GM23248 (cell line): ENCODE measurements at regions not wholly inside any gene's neighbourhood (a gene's known extent, or its start where the extent isn't known, plus 50 kb on each side); places are given as distances from the start of the nearest gene placed in this dataset.

Source experiments
- DNase-seq: peaks from one replicate; pipeline ENCODE4 v3.0.0-alpha.2; 2015
- H2AFZ ChIP-seq: fragments of 200-600 bp; sonication (generic); 2 replicates; pipeline ENCODE4 v1.6.1; 2016; ENCODE audit warnings: antibody characterized with exemption
- H3F3A ChIP-seq: fragments of 200-600 bp; sonication (generic); 2 replicates; pipeline ENCODE4 v1.6.1; 2016; ENCODE audit warnings: mild to moderate bottlenecking, antibody characterized with exemption, mixed run types; ENCODE audit not compliant: insufficient read depth
- H3K27ac ChIP-seq: fragments of 200-600 bp; sonication (generic); 2 replicates; pipeline ENCODE4 v1.5.1; 2016; ENCODE audit warnings: mild to moderate bottlenecking
- H3K27me3 ChIP-seq: fragments of 200-600 bp; sonication (generic); replicated peaks from 2 replicates; pipeline ENCODE4 v1.6.1; 2016; ENCODE audit warnings: mild to moderate bottlenecking; ENCODE audit not compliant: insufficient read depth
- H3K36me3 ChIP-seq: fragments of 200-600 bp; sonication (generic); 2 replicates; pipeline ENCODE4 v1.6.1; 2016; ENCODE audit warnings: low read depth, mild to moderate bottlenecking
- H3K4me1 ChIP-seq: fragments of 200-600 bp; sonication (generic); 2 replicates; pipeline ENCODE4 v1.6.1; 2016; ENCODE audit warnings: mild to moderate bottlenecking; ENCODE audit not compliant: insufficient read depth
- H3K4me2 ChIP-seq: fragments of 200-600 bp; sonication (generic); one replicate; pipeline ENCODE4 v1.6.1; 2016; ENCODE audit warnings: mild to moderate bottlenecking; ENCODE audit not compliant: unreplicated experiment
- H3K4me3 ChIP-seq: fragments of 200-600 bp; sonication (generic); 2 replicates; pipeline ENCODE4 v1.5.1; 2016; ENCODE audit warnings: mild to moderate bottlenecking
- H3K79me2 ChIP-seq: fragments of 200-600 bp; sonication (generic); 2 replicates; pipeline ENCODE4 v1.6.1; 2016; ENCODE audit warnings: mild to moderate bottlenecking; ENCODE audit not compliant: insufficient read depth
- H3K9ac ChIP-seq: fragments of 200-600 bp; sonication (generic); 2 replicates; pipeline ENCODE4 v1.6.1; 2016; ENCODE audit warnings: mild to moderate bottlenecking
- H3K9me2 ChIP-seq: fragments of 200-600 bp; sonication (generic); 2 replicates; pipeline ENCODE4 v1.6.1; 2016; ENCODE audit warnings: mixed run types, mild to moderate bottlenecking, moderate library complexity; ENCODE audit not compliant: insufficient read depth
- H3K9me3 ChIP-seq: fragments of 200-600 bp; sonication (generic); one replicate; pipeline ENCODE4 v1.6.1; 2017; ENCODE audit warnings: low read depth
- H4K20me1 ChIP-seq: fragments of 200-600 bp; sonication (generic); 2 replicates; pipeline ENCODE4 v1.6.0; 2016; ENCODE audit not compliant: insufficient read depth
- EZH2 ChIP-seq: fragments of 200-600 bp; sonication (generic); IDR thresholded peaks from 2 replicates; pipeline ENCODE4 v1.6.1; 2018; ENCODE audit warnings: antibody characterized with exemption, mild to moderate bottlenecking; ENCODE audit not compliant: insufficient read depth, poor library complexity, severe bottlenecking
- EZH2phosphoT487 ChIP-seq: fragments of 200-600 bp; sonication (generic); IDR thresholded peaks from 2 replicates; pipeline ENCODE4 v1.6.1; 2018; ENCODE audit warnings: antibody characterized with exemption, moderate library complexity, mild to moderate bottlenecking, low read depth; ENCODE audit not compliant: insufficient read depth
- WGBS, 2 experiments: methylation state at CpG; one replicate each; pipeline ENCODE4 v1.1.6; 2015 to 2017; ENCODE audit warnings: low lambda C conversion rate in 2 of 2, low coverage in 1 of 2; ENCODE audit errors: missing lambda C conversion rate in 2 of 2; 5-methylcytosine and 5-hydroxymethylcytosine counted together
- in situ Hi-C: fragments of 300-500 bp; cut with MboI; formaldehyde crosslinking; loops from 2 replicates; pipeline ENCODE4 v1.15.0; 2020

DNA sequence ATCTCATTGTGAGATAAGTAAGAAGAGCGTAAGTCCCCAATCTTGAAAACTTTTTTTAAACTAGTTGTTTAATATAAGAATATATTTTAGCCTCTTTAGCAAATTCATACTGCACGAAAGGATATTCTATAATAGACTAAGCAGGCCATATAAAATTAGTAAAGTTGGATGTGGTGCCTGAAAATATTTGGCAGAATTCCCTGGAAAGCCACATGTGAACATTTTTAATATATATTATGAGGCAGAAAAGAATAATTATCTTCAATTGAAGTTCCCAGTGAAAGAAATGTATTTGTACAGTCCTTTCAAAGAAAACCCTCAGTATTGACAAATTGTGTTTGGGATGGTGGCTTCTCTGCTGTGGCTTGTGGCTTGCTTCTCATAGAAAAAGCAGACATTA lies 237.5 kb upstream of the JAG1 start:
- no peak for DNase-seq
- Histone ChIP-seq H3K36me3 (no peaks in the 10 kb centered on the region), H2AFZ (no peak overlapping the region), H3F3A (no peaks in the 10 kb centered on the region), H3K9me3 (no peaks in the 10 kb centered on the region), H3K27me3 (0 out of 2 replicates have a peak, but pooled peaks cover 7% of the 10 kb centered on the region), H3K9me2 (no peaks in the 10 kb centered on the region), H3K4me2 (no peak overlapping the region), H3K79me2 (no peaks in the 10 kb centered on the region), H3K4me3 (no peak overlapping the region), H3K4me1 (no peaks in the 10 kb centered on the region), H3K9ac (no peak overlapping the region), H4K20me1 (no peaks in the 10 kb centered on the region), H3K27ac (no peak overlapping the region)
- in situ Hi-C loops, result no loop called here
- no peak for TF ChIP-seq EZH2phosphoT487
- no peak for TF ChIP-seq EZH2
- WGBS, 2 experiments, result 87 to 91% methylated on average over 2 of the region's 2 CpGs

DNA sequence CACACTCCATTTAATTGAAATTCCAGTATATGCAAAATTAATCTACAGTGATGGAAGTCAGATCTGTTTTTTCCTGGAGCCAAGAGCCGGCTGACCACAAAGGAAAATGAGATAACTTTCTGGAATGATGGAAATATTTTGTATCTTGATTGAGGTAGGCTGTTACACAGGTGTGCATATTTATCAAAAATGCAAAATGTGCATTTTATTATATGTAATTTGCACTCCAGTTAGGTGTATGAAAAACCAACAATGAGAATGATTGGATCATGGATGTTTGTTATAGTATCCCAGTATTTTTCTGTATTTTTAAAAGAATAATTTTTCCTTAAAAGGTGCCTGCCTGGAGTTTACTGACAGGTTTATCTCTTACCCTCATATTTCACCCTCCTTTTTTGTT lies 242.0 kb upstream of the JAG1 start:
- in situ Hi-C loops, result no loop called here
- no peak for TF ChIP-seq EZH2phosphoT487
- no peak for TF ChIP-seq EZH2

DNA sequence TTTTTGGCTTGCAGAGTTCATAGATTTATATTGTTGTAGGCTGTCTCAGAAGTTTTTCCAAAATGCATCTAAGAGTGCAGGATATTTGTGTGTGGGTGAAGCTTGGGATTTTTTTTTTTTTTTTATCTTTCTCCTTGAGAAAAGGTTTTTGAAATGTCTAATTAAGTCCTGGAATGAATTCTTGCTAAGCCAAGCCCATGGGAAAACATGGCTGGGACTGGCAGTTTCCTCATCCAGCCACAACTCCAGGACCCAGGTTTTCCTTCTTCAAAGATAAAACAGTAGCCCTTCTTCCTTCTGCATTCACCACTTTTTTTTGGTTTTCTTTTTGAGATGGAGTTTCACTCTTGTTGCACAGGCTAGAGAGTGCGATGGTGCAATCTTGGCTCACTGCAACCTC lies 242.5 kb upstream of the JAG1 start:
- Histone ChIP-seq H2AFZ (no peak overlapping the region), H3K36me3 (no peaks in the 10 kb centered on the region), H3K4me3 (no peak overlapping the region), H3K9me2 (no peaks in the 10 kb centered on the region), H3K4me2 (no peak overlapping the region), H3K27me3 (0 out of 2 replicates have a peak, but pooled peaks cover 5% of the 10 kb centered on the region), H3K27ac (no peak overlapping the region), H3K9ac (no peak overlapping the region), H3K79me2 (no peaks in the 10 kb centered on the region), H3K9me3 (no peaks in the 10 kb centered on the region), H3K4me1 (peaks cover 16% of the 10 kb centered on the region), H3F3A (peaks cover 19% of the 10 kb centered on the region), H4K20me1 (no peaks in the 10 kb centered on the region)
- no peak for DNase-seq
- TF ChIP-seq EZH2 (no peak), EZH2phosphoT487 (no peak)
- in situ Hi-C loops, result no loop called here
- whole genome bisulfite sequencing, 2 experiments, result 52 to 67% methylated on average over 1 of the region's 1 CpG

More for the DNA sequence above, 242.0 kb upstream of the JAG1 start:
- H3K9me2 ChIP-seq, result no peaks in the 10 kb centered on the region
- DNase-seq, result no peak
- H3K9ac ChIP-seq, result no peak overlapping the region
- no peak overlapping the region for H3K27ac ChIP-seq
- 76 to 81% methylated on average over 1 of the region's 1 CpG for WGBS, 2 experiments
- no peaks in the 10 kb centered on the region for H4K20me1 ChIP-seq
- H3K4me1 ChIP-seq, result peaks cover 16% of the 10 kb centered on the region
- H3K27me3 ChIP-seq, result 0 out of 2 replicates have a peak, but pooled peaks cover 5% of the 10 kb centered on the region
- no peaks in the 10 kb centered on the region for H3K36me3 ChIP-seq
- peaks cover 19% of the 10 kb centered on the region for H3F3A ChIP-seq
- no peak overlapping the region for H3K4me3 ChIP-seq
- H3K4me2 ChIP-seq, result no peak overlapping the region
- H2AFZ ChIP-seq, result no peak overlapping the region
- H3K79me2 ChIP-seq, result no peaks in the 10 kb centered on the region
- no peaks in the 10 kb centered on the region for H3K9me3 ChIP-seq

DNA sequence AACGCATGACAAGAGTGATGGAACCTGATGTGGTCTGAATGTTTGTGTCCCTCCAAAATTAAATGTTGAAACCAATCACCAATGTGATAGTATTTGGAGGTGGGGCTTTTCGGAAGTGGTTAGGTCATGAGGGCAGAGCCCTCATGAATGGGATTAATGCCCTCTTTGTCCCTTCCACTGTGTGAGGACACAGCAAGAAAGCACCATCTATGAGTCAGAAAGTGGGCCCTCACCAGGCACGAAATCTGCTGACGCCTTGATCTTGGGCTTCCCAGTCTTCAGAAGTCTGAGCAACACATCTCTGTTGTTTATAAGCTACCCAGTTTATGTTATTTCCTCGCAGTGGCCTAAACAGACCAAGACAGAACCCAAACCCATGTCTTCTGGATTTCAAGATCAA lies 244.0 kb upstream of the JAG1 start:
- Histone ChIP-seq H3K9me3 (no peaks in the 10 kb centered on the region), H3K4me2 (no peak overlapping the region), H3K4me3 (no peak overlapping the region), H3K27me3 (0 out of 2 replicates have a peak, but pooled peaks cover 5% of the 10 kb centered on the region), H3K79me2 (no peaks in the 10 kb centered on the region), H3K9ac (no peak overlapping the region), H3K27ac (no peak overlapping the region), H3F3A (peaks cover 27% of the 10 kb centered on the region), H3K36me3 (no peaks in the 10 kb centered on the region), H3K4me1 (peaks cover 28% of the 10 kb centered on the region), H2AFZ (no peak overlapping the region), H4K20me1 (no peaks in the 10 kb centered on the region), H3K9me2 (no peaks in the 10 kb centered on the region)
- WGBS, 2 experiments, result 78 to 81% methylated on average over 5 of the region's 5 CpGs
- TF ChIP-seq EZH2 (no peak), EZH2phosphoT487 (no peak)
- in situ Hi-C loops, result no loop called here
- no peak for DNase-seq
